Lower leg skin (tissue), 4 donors: ENCODE measurements at regions not wholly inside any gene's neighbourhood (a gene's known extent, or its start where the extent isn't known, plus 50 kb on each side); places are given as distances from the start of the nearest gene placed in this dataset.

Experiments
- DNase-seq, 2 donors: peaks; one replicate each; pipeline ENCODE4 v3.0.0-alpha.2; 2019; ENCODE audit warnings: low spot score in 2 of 2
- H3K4me3 ChIP-seq: fragments of 200-600 bp; sonication (generic); 2 replicates; pipeline ENCODE4 v1.5.1; 2017; ENCODE audit warnings: mild to moderate bottlenecking, low read depth; ENCODE audit not compliant: poor library complexity, severe bottlenecking
- POLR2A ChIP-seq, 2 donors: fragments of 450-650 bp; IDR thresholded peaks; one replicate each; pipeline ENCODE4 v1.6.1; 2016 to 2017; ENCODE audit warnings: antibody characterized with exemption in 2 of 2, mild to moderate bottlenecking in 1 of 2, moderate library complexity in 1 of 2
- WGBS, 2 donors: methylation state at CpG; one replicate each; pipeline ENCODE4 v1.1.5; 2018; 5-methylcytosine and 5-hydroxymethylcytosine counted together
- intact Hi-C: fragments of 100-400 bp; cut with DNase I; formaldehyde crosslinking; loops from one replicate; pipeline ENCODE4 v1.15.0; 2023; ENCODE audit warnings: low total_unique reads
- TF ChIP-seq, protein P1 (sequence below), 3 donors: fragments of 450-650 bp; IDR thresholded peaks; one replicate each; pipeline ENCODE4 v1.5.1; 2016; ENCODE audit warnings: antibody characterized with exemption in 3 of 3, mild to moderate bottlenecking in 3 of 3, moderate library complexity in 2 of 3

DNA sequence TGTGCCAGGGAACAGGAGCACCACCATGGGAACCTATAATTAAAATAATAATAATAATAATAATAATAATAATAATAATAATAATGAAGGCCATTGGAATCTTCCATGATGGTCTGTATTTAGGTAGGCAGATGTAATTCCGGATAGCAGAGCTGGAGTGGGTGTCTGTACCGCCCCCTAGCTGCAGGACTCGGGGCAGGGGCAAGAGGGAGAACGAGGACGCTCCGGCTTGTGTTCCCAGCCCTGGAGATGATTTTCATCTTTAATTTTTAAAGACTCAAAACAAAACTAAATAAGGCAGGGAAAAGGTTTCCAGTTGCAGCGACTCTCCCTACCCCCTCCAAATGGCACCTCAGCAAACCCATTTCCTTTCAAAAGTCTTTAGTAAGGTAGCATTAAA lies 501.1 kb downstream of the VRK1 start:
- no peak for DNase-seq
- intact Hi-C loops, result no loop called here
- H3K4me3 ChIP-seq, result no peak overlapping the region
- no peak for TF ChIP-seq POLR2A (IDR thresholded peaks at IDR 0.05)
- TF ChIP-seq, protein P1, sequence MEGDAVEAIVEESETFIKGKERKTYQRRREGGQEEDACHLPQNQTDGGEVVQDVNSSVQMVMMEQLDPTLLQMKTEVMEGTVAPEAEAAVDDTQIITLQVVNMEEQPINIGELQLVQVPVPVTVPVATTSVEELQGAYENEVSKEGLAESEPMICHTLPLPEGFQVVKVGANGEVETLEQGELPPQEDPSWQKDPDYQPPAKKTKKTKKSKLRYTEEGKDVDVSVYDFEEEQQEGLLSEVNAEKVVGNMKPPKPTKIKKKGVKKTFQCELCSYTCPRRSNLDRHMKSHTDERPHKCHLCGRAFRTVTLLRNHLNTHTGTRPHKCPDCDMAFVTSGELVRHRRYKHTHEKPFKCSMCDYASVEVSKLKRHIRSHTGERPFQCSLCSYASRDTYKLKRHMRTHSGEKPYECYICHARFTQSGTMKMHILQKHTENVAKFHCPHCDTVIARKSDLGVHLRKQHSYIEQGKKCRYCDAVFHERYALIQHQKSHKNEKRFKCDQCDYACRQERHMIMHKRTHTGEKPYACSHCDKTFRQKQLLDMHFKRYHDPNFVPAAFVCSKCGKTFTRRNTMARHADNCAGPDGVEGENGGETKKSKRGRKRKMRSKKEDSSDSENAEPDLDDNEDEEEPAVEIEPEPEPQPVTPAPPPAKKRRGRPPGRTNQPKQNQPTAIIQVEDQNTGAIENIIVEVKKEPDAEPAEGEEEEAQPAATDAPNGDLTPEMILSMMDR (IDR thresholded peaks at IDR 0.05), result no peak
- 69 to 75% methylated on average over 7 of the region's 7 CpGs for WGBS, 2 donors

DNA sequence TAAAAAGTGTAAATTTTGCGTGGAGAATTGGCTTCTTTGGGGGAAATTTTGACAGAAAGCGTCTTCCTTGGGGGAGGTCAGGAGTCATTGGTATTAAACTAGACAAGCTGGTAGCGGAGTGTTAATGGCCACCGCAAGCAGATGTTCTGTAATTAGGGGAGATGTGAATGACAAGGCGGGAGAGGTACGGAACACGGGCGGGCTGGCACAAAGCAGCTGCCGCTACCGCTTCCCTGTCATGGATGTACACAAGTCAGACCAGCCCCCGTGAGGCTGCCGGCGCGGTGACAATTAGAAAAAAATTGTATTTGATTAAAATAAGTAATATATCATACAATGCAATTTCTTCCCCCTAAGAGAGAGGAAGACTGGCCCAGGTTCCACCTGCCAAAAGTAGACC lies 501.6 kb downstream of the VRK1 start:
- no peak for TF ChIP-seq POLR2A (IDR thresholded peaks at IDR 0.05)
- TF ChIP-seq, protein P1 (IDR thresholded peaks at IDR 0.05), result no peak
- H3K4me3 ChIP-seq, result no peak overlapping the region
- intact Hi-C loops, result no loop called here
- no peak for DNase-seq
- 82 to 86% methylated on average over 14 of the region's 14 CpGs for WGBS, 2 donors

DNA sequence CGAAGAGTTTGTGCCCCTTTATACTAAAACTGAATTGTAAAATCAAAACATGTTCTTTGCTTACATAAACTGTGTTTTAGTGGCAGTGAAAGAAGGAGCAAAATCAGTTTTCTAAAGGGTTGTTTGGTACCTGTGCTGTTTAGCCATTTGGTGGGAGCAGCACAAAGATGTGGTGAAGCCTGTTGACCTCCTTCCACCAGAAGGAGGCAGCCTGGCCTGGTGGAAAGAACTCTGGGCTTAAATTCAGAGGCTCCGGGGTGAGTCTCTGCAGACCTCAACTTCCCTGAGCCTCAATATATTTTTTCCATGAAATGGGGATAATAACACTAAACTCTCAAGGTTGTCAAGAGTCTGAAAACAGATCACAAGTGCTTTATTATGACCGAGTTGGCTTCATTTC lies 502.5 kb downstream of the VRK1 start:
- intact Hi-C loops, result no loop called here
- TF ChIP-seq, protein P1 (IDR thresholded peaks at IDR 0.05), result no peak
- TF ChIP-seq POLR2A (IDR thresholded peaks at IDR 0.05), result no peak
- H3K4me3 ChIP-seq, result no peak overlapping the region
- WGBS, 2 donors, result 66 to 78% methylated on average over 3 of the region's 3 CpGs
- DNase-seq, result no peak

DNA sequence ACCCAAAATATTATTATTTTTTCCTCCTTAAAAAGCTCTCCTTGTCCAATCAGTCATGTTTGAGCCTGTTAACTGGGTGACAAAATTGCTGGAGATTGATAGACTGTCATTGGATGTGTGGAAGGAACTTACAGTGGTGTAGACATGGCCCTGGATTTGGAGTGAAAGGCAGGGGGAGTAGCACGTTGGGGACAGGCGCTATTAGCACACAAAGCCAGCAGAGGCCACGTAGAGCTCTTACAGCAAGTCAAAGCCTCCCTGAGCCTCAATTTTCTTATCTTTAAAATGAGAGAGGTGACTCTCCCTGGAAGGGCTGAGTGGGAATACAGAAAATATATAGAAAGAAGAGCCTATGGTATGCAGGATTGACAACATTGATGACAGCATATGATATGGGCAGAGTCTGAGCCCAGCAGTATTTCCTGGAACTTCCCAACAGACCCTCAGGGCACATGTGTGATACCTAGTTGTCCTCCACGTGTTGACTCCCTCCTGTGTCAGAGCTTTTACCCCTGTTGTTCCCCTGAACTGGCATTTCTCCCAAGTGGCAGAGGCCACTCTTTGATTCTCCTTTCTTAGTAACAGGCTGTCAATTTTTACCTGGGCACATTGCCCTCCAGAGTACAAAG lies 504.9 kb downstream of the VRK1 start:
- WGBS, 2 donors, result 61 to 69% methylated on average over 4 of the region's 4 CpGs
- H3K4me3 ChIP-seq, result no peak overlapping the region
- TF ChIP-seq, protein P1 (IDR thresholded peaks at IDR 0.05), result no peak
- no peak for TF ChIP-seq POLR2A (IDR thresholded peaks at IDR 0.05)
- intact Hi-C loops, result no loop called here
- no peak for DNase-seq

DNA sequence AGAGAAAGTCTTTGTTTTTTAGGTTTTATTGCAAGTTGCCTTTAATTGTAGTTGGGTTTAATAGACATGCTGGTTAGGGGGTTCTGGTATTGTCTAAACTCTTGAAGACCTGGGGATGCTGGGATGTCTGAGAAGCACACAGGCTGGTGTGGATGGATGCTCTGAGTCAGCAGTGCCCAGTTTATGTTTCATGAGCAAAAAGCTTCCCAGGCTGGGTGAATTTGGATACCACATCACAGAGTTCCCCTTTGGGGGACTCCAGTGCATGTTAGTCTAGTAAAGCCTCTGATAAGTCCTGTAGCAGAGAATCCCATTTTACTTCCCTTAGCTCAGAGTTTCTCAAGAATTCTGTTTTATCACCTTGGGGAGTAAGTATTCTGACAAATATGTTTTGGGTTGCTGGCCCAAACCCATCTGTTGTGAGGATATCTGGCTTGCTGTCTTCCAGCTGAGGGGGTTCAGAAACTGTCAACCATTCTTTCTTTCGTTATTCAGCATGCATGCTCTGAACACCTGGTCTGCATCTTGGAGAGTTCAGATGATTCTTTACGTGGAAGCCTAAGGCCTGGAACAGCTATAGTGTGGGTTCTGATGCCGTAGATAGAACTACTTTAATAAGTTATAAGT lies 509.1 kb downstream of the VRK1 start:
- intact Hi-C loops, result no loop called here
- no peak overlapping the region for H3K4me3 ChIP-seq
- no peak for DNase-seq
- 57 to 65% methylated on average over 3 of the region's 3 CpGs for WGBS, 2 donors
- no peak for TF ChIP-seq POLR2A (IDR thresholded peaks at IDR 0.05)
- TF ChIP-seq, protein P1 (IDR thresholded peaks at IDR 0.05), result no peak
